HAP-1 (cell line): ENCODE measurements at regions not wholly inside any gene's neighbourhood (a gene's known extent, or its start where the extent isn't known, plus 50 kb on each side); places are given as distances from the start of the nearest gene placed in this dataset.
"Not testable (repeated sequence)": the region's sequence is repeated elsewhere in the genome, so short reads cannot be mapped to it uniquely, and the experiment has no call there.

Source experiments
- DNase-seq, 2 experiments: peaks; one replicate each; pipeline ENCODE4 v3.0.0-alpha.2; 2016 to 2020; ENCODE audit warnings: low spot score in 2 of 2
- H3K27me3 ChIP-seq: fragments of 250-450 bp; sonication (Bioruptor Pico); 2 replicates; pipeline ENCODE4 v1.5.1; 2020; ENCODE audit warnings: low read depth, mild to moderate bottlenecking, moderate library complexity
- H3K36me3 ChIP-seq: fragments of 250-450 bp; sonication (Bioruptor Pico); replicated peaks from 2 replicates; pipeline ENCODE4 v1.5.1; 2020; ENCODE audit warnings: mild to moderate bottlenecking
- H3K4me1 ChIP-seq: fragments of 250-450 bp; sonication (Bioruptor Pico); 2 replicates; pipeline ENCODE4 v1.5.1; 2020; ENCODE audit warnings: mild to moderate bottlenecking
- H3K4me3 ChIP-seq: fragments of 250-450 bp; sonication (Bioruptor Pico); 2 replicates; pipeline ENCODE4 v1.5.1; 2020; ENCODE audit warnings: mild to moderate bottlenecking, moderate library complexity
- H3K9me3 ChIP-seq: fragments of 250-450 bp; sonication (Bioruptor Pico); 2 replicates; pipeline ENCODE4 v1.5.1; 2020; ENCODE audit warnings: mild to moderate bottlenecking, moderate library complexity
- in situ Hi-C: fragments of 300-500 bp; cut with MboI; formaldehyde crosslinking; loops from 3 replicates; pipeline ENCODE4 v1.14.3; 2020; ENCODE audit warnings: low sequenced_read_pairs, inconsistent platforms, mixed read lengths

- Histone ChIP-seq H3K9me3 (no peaks in the 10 kb centered on the region), H3K36me3 (no peaks in the 10 kb centered on the region), H3K27me3 (no peaks in the 10 kb centered on the region), H3K4me3 (no peak overlapping the region), H3K4me1 (no peaks in the 10 kb centered on the region)
- no peak for DNase-seq
- in situ Hi-C loops, result no loop called here
These were observed 264.7 kb upstream of the SPTLC3 start for GRCh38 chr20:12744037-12744436.

DNA sequence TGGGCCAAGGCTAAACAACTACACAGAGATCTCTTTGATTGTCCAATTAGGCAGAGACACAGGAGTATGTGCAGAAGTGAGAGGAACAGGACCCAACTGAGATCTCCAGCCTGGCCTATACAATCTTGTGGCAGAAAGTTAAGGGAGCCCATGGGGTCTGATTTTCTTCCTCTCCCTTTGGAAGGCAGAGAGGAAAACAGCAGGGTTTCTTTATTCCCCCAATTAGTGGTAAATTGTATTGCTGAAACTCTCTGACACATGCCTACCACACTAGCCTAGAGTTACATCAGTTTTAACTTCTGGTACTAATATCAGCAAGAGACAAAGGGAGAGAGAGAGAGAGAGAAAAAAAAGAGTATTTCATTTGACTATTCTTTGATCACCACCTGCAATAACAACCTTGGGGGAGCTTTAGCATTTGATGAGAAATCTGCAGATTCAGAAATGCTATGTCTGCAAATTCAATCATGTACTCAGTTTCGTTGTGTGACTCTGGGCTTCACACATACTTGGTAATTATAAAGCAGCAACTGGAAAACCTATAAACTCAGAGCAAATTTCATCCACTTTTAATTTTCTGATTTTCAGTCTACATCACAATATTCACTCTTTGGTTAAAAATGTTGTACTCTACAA lies 260.3 kb upstream of the SPTLC3 start:
- no peak for DNase-seq
- in situ Hi-C loops, result no loop called here
- Histone ChIP-seq H3K9me3 (no peaks in the 10 kb centered on the region), H3K27me3 (no peaks in the 10 kb centered on the region), H3K4me3 (no peak overlapping the region), H3K36me3 (no peaks in the 10 kb centered on the region), H3K4me1 (no peaks in the 10 kb centered on the region)

DNA sequence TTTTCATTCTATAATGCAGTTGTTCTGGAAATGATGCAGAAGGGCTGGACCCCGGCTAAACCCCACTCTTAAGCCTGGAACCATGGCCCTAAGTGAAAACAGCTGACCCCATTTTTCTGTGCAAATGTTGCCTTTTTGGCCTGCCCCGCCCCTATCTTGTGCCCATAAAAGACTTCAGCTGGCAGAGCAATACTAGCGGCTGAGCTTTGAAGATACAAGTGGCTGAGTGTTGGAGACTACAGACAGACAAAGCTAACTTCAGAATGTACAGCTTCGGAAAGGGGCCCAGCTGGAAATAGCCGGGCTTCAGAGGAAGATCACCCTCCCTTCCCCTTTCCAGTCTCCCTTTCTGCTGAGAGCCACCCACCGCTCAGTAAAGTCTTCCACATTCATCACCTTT lies 258.6 kb upstream of the SPTLC3 start:
- Histone ChIP-seq H3K9me3 (no peaks in the 10 kb centered on the region), H3K27me3 (no peaks in the 10 kb centered on the region), H3K4me1 (no peaks in the 10 kb centered on the region), H3K36me3 (no peaks in the 10 kb centered on the region), H3K4me3 (no peak overlapping the region)
- in situ Hi-C loops, result no loop called here
- no peak for DNase-seq

DNA sequence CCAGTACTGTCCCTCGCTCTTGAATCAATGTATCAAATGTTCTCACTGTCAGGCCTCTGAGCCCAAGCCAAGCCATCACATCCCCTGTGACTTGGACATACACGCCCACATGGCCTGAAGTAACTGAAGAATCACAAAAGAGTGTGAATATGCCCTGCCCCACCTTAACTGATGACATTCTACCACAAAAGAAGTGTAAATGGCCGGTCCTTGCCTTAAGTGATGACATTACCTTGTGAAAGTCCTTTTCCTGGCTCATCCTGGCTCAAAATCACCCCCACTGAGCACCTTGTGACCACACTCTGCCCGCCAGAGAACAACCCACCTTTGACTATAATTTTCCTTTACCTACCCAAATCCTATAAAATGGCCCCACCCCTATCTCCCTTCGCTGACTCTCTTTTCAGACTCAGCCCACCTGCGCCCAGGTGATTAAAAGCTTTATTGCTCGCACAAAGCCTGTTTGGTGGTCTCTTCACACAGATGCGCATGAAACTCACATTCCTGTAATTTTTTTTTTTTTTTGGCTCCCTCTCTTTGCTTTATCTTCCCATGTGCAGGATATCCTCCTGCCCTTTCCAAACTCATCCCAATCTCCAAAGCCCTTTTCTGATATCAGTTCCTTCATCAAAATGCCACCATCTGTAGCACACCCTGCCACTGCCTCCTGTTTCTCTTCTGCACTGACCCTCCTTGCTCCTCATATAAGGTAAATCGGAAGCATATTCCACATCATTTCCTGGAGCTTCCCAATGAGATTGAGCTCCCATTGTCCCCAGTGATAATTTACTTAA lies 255.7 kb upstream of the SPTLC3 start:
- H3K4me1 ChIP-seq, H3K27me3 ChIP-seq, H3K36me3 ChIP-seq, in situ Hi-C loops, DNase-seq, H3K4me3 ChIP-seq, H3K9me3 ChIP-seq: not testable (repeated sequence)

GRCh38 chr20:12753742-12754141 lies 255.0 kb upstream of the SPTLC3 start:
- H3K27me3 ChIP-seq, H3K4me3 ChIP-seq, H3K36me3 ChIP-seq, H3K4me1 ChIP-seq, in situ Hi-C loops, DNase-seq, H3K9me3 ChIP-seq: not testable (repeated sequence)

DNA sequence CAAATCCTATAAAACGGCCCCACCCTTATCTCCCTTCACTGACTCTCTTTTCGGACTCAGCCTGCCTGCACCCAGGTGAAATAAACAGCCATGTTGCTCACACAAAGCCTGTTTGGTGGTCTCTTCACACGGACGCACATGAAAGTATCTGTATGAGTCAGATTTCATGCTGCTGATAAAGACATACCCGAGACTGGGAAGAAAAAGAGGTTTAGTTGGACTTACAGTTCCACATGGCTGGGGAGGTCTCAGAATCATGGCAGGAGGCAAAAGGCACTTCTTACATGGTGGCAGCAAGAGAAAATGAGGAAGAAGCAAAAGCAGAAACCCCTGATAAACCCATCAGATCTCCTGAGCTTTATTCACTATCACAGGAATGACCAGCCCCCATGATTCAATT lies 249.3 kb upstream of the SPTLC3 start:
- in situ Hi-C loops, DNase-seq, H3K4me1 ChIP-seq, H3K36me3 ChIP-seq, H3K9me3 ChIP-seq, H3K27me3 ChIP-seq, H3K4me3 ChIP-seq: not testable (repeated sequence)

DNA sequence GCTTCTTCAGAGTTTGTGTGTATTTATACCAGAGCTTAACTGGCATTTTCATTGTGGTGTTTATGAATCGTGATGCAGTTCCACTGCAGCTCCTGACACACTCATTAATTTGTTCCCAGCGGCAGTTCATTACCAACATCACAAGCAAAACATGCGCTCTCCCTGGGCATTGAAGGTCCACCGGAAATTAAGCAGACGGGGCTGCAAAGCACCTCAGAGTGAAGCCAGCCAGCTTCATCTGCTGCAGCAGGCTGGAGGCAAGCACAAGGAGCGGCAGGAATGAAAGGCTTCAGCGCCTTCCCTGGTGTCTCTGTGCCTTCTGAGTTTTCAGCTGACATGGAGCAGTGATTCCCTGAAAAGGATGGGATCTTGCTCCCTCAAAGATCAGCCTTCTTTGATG lies 246.0 kb upstream of the SPTLC3 start:
- Histone ChIP-seq H3K4me1 (no peaks in the 10 kb centered on the region), H3K27me3 (no peaks in the 10 kb centered on the region), H3K9me3 (no peaks in the 10 kb centered on the region), H3K36me3 (no peaks in the 10 kb centered on the region), H3K4me3 (no peak overlapping the region)
- no peak for DNase-seq
- in situ Hi-C loops, result no loop called here

DNA sequence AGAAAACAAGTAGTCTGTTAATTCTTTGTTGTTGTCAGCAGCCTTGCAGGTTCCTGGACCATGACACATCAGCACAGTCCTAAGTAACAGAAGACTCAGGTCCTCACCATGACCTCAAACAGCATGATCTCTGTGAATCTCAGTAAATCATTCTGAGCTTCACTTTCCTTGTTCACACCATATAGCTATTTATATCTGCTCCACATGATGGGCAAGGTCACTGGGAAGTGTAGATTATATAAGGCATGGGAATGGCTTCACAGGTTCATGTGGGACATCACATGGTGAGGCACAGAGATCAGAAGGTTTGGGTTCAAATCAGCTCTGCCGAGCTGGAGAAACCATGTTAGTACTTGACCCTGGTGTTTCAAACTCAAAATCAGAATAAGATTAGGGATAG lies 245.4 kb upstream of the SPTLC3 start:
- in situ Hi-C loops, result no loop called here
- DNase-seq, result no peak
- Histone ChIP-seq H3K4me1 (no peaks in the 10 kb centered on the region), H3K27me3 (no peaks in the 10 kb centered on the region), H3K4me3 (no peak overlapping the region), H3K36me3 (no peaks in the 10 kb centered on the region), H3K9me3 (no peaks in the 10 kb centered on the region)

GRCh38 chr20:12764053-12764452 lies 244.7 kb upstream of the SPTLC3 start:
- no peaks in the 10 kb centered on the region for H3K9me3 ChIP-seq
- H3K4me3 ChIP-seq, result no peak overlapping the region
- DNase-seq, result no peak
- no peaks in the 10 kb centered on the region for H3K36me3 ChIP-seq
- no peaks in the 10 kb centered on the region for H3K4me1 ChIP-seq
- in situ Hi-C loops, result no loop called here
- no peaks in the 10 kb centered on the region for H3K27me3 ChIP-seq

DNA sequence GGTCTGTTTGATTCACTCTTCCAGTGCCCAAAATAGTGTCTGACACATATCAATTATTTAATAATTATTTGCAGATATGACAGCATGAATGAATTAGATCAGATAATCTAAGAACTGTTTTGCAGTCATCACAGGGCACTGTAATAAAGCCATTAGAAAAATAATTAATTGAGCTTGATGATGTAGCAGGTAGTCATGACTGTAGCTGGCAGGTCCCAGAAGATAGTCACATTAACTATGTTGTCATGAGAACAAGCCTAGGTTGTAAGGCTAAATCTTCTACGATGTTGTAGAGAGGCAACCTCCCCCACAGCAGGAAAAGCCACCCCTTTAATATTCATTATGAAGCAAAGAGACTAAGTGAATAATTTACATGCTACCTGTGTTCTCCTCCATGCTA lies 243.9 kb upstream of the SPTLC3 start:
- Histone ChIP-seq H3K9me3 (no peaks in the 10 kb centered on the region), H3K27me3 (no peaks in the 10 kb centered on the region), H3K4me1 (no peaks in the 10 kb centered on the region), H3K4me3 (no peak overlapping the region), H3K36me3 (no peaks in the 10 kb centered on the region)
- in situ Hi-C loops, result no loop called here
- no peak for DNase-seq

DNA sequence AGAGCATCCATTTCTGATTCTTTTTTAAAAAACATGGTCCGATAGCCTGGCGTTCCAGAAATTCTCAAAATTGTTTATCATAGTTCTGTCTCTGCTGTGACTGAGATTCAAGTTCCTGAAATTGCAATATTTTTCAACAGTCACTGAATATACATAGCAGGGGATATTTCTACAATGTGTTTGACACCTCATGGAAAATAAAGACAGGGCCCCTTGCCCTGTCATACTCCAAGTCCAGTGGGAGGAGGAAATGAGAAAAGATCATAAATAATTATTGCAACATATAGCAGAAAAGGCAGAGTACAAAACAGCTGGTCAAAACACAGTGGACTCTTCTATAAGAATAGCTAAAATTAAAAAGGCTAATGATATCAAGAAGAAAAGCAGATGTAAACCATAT lies 234.8 kb upstream of the SPTLC3 start:
- DNase-seq, result no peak
- Histone ChIP-seq H3K27me3 (no peaks in the 10 kb centered on the region), H3K9me3 (no peaks in the 10 kb centered on the region), H3K4me1 (peaks cover 9% of the 10 kb centered on the region; the same call in 1 of the 2 replicates), H3K36me3 (no peaks in the 10 kb centered on the region), H3K4me3 (no peak overlapping the region)
- in situ Hi-C loops, result no loop called here

GRCh38 chr20:12775041-12775440 lies 233.7 kb upstream of the SPTLC3 start:
- in situ Hi-C loops, result no loop called here
- no peaks in the 10 kb centered on the region for H3K9me3 ChIP-seq

DNA sequence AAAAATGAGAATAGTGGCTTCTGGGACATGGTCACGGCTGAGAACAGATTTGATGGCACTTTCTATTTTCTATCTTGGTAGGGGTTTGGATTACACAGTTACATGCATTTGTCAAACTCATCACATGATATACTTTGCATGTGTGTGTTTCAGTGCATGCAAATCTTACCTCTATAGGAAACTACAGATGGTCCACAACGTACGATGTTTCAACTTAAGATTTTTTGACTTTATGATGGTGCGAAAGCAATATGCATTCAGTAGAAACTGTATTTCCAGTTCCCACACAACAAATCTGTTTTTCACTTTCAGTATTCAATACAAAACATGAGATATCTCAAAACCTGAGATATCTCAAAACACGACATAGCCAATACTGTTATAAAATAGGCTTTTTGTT lies 231.8 kb upstream of the SPTLC3 start:
- Histone ChIP-seq H3K36me3 (no peaks in the 10 kb centered on the region), H3K4me3 (no peak overlapping the region), H3K9me3 (no peaks in the 10 kb centered on the region), H3K27me3 (no peaks in the 10 kb centered on the region), H3K4me1 (peaks cover 9% of the 10 kb centered on the region; the same call in 1 of the 2 replicates)
- in situ Hi-C loops, result no loop called here
- no peak for DNase-seq

More at GRCh38 chr20:12775041-12775440, 233.7 kb upstream of the SPTLC3 start:
- H3K36me3 ChIP-seq, result no peaks in the 10 kb centered on the region
- H3K4me3 ChIP-seq, result no peak overlapping the region
- H3K27me3 ChIP-seq, result no peaks in the 10 kb centered on the region
- peaks cover 9% of the 10 kb centered on the region; the same call in 1 of the 2 replicates for H3K4me1 ChIP-seq
- peak in 1 of 2 experiments; percentile 76 for DNase-seq

DNA sequence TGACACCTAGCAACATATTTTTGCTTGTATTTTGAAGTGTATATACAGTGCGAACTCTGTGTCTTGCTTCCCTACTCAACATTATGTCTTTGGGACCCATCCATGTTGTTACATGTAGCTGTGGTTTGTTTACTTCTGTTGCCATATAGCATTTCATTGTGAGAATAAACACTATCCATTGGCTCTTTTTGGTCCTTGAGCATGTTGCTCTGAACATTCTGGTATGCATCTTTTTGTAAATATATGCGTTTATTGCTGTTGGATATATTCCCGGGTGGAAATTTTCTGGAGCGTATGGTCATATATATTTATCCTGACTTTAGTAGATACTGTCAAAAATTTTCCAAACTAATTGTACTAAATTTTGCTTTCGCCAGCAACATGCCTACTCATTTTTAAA lies 222.5 kb upstream of the SPTLC3 start:
- no peaks in the 10 kb centered on the region for H3K4me1 ChIP-seq
- DNase-seq, result no peak
- H3K27me3 ChIP-seq, result no peaks in the 10 kb centered on the region
- H3K36me3 ChIP-seq, result no peaks in the 10 kb centered on the region
- H3K4me3 ChIP-seq, result no peak overlapping the region
- H3K9me3 ChIP-seq, result no peaks in the 10 kb centered on the region
- in situ Hi-C loops, result no loop called here
